ENCODE measurements at regions not wholly inside any gene's neighbourhood (a gene's known extent, or its start where the extent isn't known, plus 50 kb on each side); places are given as distances from the start of the nearest gene placed in this dataset.

- TF ChIP-seq POLR2AphosphoS5 (IDR thresholded peaks at IDR 0.05; ENCODE audit: insufficient read depth in 1 of 2, low read depth in 1 of 2) (peak; percentile 53 to 78), CTCF (IDR thresholded peaks at IDR 0.05) (no peak)
These were observed 76.4 kb upstream of the SMIM36 start for GRCh38 chr17:55587608-55588139.

Measured in vagina (tissue), 2 donors.